ENCODE measurements at regions not wholly inside any gene's neighbourhood (a gene's known extent, or its start where the extent isn't known, plus 50 kb on each side); places are given as distances from the start of the nearest gene placed in this dataset.
"Not testable (repeated sequence)": the region's sequence is repeated elsewhere in the genome, so short reads cannot be mapped to it uniquely, and the experiment has no call there.

- H3K4me3 ChIP-seq (ENCODE audit: low read length); DNase-seq (ENCODE audit: low read depth): not testable (repeated sequence)
- TF ChIP-seq, protein P1, sequence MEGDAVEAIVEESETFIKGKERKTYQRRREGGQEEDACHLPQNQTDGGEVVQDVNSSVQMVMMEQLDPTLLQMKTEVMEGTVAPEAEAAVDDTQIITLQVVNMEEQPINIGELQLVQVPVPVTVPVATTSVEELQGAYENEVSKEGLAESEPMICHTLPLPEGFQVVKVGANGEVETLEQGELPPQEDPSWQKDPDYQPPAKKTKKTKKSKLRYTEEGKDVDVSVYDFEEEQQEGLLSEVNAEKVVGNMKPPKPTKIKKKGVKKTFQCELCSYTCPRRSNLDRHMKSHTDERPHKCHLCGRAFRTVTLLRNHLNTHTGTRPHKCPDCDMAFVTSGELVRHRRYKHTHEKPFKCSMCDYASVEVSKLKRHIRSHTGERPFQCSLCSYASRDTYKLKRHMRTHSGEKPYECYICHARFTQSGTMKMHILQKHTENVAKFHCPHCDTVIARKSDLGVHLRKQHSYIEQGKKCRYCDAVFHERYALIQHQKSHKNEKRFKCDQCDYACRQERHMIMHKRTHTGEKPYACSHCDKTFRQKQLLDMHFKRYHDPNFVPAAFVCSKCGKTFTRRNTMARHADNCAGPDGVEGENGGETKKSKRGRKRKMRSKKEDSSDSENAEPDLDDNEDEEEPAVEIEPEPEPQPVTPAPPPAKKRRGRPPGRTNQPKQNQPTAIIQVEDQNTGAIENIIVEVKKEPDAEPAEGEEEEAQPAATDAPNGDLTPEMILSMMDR (conservative IDR thresholded peaks at IDR 0.05; ENCODE audit: low read depth, low read length): peak; percentile 45
Observed at GRCh38 chr4:104930745-104931736, 215.6 kb upstream of the TET2 start.

DNA sequence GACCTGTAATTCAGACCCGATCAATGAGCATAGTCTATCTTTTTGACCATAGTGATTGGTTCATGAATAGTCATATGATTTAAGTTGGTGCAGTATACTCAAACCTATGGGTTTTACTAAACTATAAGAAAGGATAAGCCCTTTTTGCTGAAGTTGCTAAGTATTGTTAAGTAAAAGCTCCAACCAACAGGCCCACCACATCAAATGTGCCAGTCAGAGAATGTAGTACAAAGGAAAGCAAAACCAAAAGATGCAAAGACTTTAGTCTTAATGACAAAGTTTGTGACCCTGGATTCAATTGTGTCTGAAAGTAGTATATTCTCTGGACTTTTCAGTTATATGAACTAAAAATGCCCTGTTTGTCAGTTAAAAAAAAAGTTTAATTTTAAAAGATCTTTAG lies 208.1 kb upstream of the TET2 start:
- DNase-seq (ENCODE audit: low read depth): no peak
- no peak overlapping the region for H3K4me3 ChIP-seq (ENCODE audit: low read length)
- TF ChIP-seq, protein P1 (conservative IDR thresholded peaks at IDR 0.05; ENCODE audit: low read depth, low read length): no peak

- H3K4me3 ChIP-seq (ENCODE audit: low read length): no peak overlapping the region
- TF ChIP-seq, protein P1 (conservative IDR thresholded peaks at IDR 0.05; ENCODE audit: low read depth, low read length): no peak
- DNase-seq (ENCODE audit: low read depth): no peak
Observed at GRCh38 chr4:104940927-104941326, 205.7 kb upstream of the TET2 start.

GRCh38 chr4:104941661-104942062 lies 205.0 kb upstream of the TET2 start:
- no peak overlapping the region for H3K4me3 ChIP-seq (ENCODE audit: low read length)
- TF ChIP-seq, protein P1 (conservative IDR thresholded peaks at IDR 0.05; ENCODE audit: low read depth, low read length): no peak
- peak; percentile 26 for DNase-seq (ENCODE audit: low read depth)

DNA sequence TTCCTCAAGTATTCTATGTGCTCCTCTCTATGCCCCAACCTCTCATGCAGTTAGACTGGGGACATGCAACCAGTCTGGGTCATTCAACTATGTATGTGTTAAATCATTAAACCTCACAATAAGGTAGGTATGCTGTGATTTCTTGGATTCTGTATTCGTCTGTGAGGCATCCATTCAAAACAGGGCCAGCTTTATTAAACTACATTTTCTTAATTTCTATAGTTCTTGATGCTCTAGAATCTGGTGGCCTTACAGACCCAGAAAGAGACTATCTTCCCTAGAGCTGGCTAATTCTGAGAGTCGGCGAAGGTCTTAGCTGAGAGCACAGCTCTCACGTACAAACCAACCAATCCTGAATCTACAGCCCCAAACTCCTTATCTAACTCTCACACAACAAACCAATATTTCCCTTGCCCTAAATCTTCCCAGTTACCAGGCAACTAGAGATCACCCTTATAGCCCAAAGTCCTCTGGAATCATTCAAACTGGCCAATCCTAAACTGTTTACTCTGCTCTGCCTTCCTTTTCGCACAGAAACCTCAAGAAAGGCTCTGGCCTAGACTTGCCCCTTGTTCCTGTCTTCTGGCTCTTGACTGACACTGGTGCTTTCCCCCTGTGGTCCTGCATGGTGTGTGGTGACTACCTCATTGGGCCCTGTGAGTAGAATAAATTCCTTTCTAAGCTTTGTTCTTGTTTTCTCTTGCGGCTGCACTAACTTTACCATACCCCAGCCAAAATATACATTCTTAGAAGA lies 203.5 kb upstream of the TET2 start:
- DNase-seq (ENCODE audit: low read depth): no peak
- H3K4me3 ChIP-seq (ENCODE audit: low read length): no peak overlapping the region
- TF ChIP-seq, protein P1 (conservative IDR thresholded peaks at IDR 0.05; ENCODE audit: low read depth, low read length): no peak

GRCh38 chr4:104944596-104944995 lies 202.1 kb upstream of the TET2 start:
- DNase-seq (ENCODE audit: low read depth): no peak
- TF ChIP-seq, protein P1 (conservative IDR thresholded peaks at IDR 0.05; ENCODE audit: low read depth, low read length): no peak
- H3K4me3 ChIP-seq (ENCODE audit: low read length): no peak overlapping the region
